ENCODE measurements at regions not wholly inside any gene's neighbourhood (a gene's known extent, or its start where the extent isn't known, plus 50 kb on each side); places are given as distances from the start of the nearest gene placed in this dataset.

DNA sequence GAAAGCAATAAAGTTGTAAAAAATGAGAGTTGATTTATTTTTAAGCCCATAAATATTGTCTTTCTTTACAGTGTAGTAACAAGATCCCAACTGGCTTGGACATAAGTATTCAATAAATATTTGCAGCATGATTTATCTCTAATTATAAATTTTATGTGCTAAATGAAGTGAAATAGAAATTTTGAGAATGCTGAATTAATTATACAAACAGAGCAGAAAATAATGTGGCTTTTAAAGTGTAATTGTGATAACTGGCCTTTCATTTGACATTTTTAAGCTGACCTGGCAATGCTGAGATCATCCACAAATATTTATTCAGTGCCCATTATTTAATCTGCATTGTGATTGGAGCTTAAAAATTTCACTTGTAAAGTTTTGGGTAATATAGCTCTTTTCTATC is 201.6 kb upstream of the NAV3 start:
- no peak for DNase-seq (ENCODE audit: low spot score)

DNA sequence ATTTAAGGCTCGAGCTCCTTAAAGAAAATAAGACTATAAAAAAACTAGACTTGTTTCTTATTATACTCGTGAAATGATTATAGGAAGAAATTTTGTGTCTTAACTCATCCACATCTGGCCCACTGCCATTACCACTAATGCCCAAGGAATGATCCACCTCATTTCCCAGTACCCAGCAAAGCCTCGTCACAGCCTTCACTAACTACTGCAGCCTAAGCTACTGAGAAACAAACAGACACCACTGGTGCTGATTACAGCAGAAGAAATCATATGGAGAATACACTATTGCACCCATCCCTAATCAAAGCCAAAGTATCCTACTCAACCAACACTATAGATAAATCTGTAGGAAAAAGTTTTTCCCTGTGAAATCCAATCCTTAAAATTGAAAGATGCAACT is 205.3 kb upstream of the NAV3 start:
- DNase-seq (ENCODE audit: low spot score): no peak

DNA sequence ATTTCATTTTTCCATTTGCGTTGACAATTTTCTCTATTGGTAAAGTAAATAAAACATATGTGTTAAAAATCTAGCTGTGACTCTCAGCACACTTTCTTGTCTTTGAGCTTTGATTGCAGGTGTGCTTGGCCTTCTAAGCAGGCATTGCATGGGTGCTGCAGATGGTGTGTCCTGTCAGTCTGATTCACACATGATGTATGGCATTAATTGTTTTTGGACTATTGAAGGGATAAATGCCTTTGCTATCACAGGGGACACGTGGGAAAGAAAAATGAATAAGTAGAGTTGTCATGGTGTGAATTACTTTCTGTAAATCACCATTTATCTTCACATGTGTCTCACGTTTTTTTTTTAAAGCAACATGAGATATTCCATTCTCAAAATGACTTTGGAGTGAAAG is 211.3 kb upstream of the NAV3 start:
- DNase-seq (ENCODE audit: low spot score): no peak

DNA sequence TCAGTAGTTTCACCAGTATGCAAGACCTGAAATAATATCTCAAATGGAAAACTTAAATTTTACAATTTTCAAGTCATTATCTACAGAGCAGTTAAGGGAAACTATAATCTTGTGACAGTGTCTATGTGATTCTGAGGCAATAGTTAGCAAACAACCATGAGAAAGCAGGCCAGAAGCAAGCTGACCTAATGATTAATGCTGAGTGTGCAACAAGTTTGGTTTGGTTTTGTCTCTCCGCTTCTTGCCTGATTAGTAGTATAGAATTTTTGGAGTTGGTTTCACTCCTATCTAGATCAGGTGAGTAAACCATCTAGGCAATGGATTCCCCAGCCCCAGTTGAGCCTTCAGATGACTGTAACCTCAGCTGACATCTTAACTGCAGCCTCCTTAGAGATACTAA is 212.9 kb upstream of the NAV3 start:
- no peak for DNase-seq (ENCODE audit: low spot score)

DNA sequence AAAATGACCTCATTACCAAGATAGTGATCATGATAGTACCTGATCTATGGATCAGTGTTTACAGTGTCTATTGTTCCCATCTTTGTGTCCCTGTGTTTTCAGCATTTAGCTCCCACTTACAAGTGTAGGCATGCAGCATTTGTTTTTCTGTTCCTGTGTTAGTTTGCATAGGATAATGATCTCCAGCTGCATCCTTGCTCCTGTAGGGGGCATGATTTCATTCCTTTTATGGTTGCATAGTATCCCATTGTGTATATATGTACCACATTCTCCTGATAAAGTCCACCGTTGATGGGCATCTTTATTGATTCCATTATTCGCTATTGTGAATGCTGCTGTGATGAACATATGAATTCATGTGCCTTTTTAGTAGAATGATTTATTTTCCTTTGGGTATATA is 215.4 kb upstream of the NAV3 start:
- no peak for DNase-seq (ENCODE audit: low spot score)

DNA sequence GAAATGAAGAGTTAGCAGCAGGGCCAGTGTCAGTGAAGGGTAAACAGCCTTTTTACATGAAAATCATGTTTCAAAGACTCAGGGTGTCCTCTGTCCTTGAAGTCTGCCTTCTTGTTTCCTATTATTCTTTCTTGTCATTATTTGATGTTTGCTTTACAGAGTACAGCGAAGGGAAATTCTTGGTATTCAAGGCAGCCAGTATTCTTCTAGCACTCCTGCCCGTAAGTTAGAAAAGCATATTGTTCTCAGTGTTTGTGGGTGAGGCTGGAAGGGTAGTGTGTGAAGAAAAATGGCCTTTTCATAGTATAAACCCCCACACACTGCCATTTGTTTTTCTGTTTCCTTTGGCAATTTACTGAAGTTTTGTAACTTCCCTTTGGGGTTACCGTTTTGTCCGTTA is 217.3 kb upstream of the NAV3 start:
- no peak for DNase-seq (ENCODE audit: low spot score)

DNA sequence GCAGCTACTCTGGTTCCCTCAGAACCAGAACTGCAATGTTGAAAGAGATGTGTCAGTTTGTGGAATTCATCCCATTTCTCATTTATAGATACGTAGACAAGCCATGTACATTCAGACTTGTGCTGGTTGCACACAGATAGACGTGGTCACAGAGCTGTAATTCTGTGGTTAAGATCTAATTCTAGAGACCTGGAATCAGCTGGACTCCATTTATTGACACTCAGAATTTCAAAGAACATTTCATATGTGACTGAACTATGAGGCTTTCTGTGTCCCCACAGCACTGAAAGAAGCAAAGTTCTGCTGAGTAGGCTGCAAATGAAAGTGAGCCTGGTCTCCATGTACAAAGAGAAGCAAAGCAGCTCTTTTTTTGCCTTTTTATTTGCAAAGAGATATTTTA is 220.2 kb upstream of the NAV3 start:
- no peak for DNase-seq (ENCODE audit: low spot score)

DNA sequence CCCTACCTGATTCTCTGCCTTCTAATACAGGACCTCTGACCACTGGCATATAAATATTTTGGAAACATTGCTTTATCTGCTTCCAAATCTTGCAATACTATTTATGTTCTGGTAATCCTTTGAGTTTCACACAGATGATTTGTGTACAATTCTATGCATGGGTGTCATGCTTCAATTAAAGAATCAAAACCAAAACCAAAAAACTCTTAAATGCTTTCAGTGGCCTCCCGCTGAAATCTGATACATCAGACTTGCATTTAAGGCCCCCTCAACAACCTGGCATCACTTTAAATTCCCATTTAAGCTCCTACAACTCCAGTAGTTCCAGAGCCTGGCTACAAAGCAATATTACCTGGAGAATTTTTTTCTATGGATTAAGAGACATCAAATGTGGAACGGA is 221.7 kb upstream of the NAV3 start:
- no peak for DNase-seq (ENCODE audit: low spot score)

DNA sequence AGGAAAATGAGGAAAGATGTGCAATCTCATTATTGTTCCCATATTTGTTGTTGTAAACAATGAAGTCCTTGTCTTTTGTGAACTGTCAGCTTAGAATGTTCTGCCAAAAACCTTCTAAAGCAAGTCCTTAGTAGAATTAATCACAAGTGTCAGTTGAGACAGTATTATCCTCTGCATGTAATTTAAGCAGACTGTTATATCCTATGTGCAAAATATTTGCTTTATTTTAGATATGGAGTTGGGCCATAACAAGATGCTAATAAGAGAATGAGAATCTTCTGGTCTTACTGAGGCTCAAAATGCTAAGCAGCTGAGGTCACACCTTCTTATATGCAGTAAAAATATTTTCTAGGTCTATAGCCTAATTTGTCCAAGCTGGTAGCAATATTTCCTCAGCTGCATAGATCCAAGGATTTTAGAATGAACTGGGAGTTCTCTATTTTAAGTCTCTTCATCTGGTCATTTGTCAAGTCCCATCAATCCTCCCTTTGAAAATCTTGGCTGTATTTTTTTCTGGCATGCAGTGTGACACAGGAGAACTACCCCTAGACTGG is 222.3 kb upstream of the NAV3 start:
- DNase-seq (ENCODE audit: low spot score): no peak

DNA sequence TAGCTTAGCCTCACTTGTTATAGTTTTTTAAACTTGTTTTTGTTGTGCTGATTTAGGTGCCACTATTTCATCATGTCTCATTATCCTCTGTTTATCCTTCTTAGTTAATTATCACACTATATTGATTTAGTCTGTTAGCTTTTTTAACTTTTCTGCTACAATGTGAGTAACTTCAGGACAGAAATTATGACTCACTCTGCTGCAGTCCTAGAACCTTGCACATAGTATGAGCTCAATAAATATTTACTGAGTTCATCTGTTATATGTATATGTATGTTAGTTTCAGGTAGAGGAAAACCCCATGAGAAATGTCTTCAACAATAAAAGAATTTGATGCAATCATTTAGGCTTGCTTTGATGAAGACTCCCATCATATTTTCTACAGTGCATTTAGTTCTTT is 224.3 kb upstream of the NAV3 start:
- no peak for DNase-seq (ENCODE audit: low spot score)

DNA sequence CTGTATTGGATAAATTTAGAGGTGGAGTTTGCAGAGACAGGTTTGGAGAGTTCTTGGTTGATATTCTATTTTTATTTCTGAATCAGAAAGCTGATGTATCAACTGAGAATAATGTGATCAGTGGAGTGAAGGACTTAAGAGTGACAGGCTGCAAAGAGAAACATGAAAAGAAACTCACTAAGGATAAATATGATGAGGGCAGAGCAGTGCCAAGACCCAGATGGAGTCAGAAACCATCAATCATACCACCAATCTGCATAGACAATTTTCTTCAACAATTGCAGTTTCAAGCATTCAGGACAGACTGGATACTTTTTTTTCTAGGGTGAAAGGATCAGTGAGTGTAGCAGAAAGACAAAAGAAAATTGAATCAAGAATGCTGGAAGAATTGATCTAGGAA is 226.7 kb upstream of the NAV3 start:
- no peak for DNase-seq (ENCODE audit: low spot score)

DNA sequence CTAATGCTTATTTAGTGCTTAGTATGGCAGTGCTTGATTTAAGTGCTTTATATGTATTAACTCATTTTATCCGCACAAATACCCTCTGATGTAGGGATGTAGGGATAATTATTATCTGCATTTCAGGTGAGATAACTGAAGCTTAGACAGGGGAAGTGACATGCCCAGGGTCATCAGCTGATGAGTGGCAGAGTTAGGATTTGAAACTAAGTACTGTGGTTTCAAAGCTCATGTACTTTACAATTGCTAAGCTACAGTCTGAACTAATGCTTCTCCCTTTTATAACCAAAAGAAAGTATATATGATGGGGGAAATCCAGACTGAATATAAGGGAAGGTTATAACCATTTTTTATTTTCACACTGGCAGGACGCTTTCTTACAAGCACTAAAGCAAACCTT is 229.6 kb upstream of the NAV3 start:
- no peak for DNase-seq (ENCODE audit: low spot score)

DNA sequence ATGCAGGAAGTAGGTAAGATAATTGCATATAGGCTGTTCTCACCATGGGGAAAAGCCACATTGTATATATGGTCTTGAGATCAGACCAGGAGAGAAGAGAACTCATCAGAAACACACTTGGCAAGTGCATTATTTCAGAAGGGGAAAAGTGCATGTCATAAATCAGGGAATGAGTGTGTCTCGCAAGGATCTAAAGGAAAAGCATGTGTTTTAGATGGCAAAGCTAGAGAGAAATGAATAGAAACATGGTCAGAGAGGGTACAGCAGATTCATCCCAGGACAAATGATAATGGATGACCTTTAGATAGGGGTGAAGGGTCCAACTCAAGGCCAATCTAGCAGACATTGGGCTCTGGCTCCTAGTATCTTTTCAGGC is 230.2 kb upstream of the NAV3 start:
- DNase-seq (ENCODE audit: low spot score): no peak

DNA sequence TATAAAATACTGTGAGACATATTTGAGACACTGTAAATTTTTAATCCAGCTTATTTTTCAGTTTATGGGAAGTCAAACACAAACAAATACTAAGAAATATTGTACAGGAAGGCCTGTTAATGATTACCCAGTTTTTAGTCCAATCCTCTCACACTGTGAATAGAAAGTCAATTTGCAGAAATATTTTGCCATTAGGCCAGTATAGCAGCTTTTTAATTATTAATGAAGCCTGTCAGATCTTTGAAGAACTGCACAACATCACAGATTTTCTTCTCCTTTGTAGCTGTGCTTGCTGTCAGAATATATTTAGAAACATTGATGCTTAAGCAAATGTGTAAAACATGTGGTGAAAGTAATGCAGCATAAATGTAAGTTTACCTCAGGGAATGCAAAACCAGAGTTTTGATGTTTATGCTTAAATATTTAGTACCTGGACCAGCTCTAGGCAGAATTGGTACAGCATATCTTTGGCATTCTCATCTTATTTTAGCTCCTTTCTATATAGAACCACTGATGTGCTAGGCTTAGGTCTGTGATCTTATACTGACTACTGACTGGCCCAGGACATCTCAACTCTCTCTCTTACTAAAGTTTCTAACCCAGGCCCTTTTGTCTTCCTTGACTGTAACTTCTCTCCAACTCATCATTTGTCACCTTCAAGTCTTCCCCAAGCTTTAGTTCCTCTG is 230.8 kb upstream of the NAV3 start:
- DNase-seq (ENCODE audit: low spot score): no peak

DNA sequence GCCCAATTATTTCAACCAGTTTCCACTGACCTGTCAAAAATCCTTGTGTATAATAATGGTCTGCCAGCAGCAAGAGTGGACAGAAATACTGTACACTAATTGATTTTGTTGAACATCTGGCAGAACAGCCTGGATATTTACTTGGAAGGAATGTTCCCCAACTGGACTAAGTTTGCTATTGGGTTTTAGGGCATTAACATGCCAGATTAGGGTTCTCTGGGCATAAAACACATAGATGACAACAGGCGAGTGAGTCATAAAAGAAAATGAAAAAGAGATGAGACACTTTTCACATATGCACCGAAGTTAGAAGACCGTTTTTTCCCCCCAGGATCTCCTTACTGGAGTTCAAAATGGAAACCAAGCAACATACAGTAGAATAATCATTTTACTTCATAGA is 236.3 kb upstream of the NAV3 start:
- DNase-seq (ENCODE audit: low spot score): no peak

DNA sequence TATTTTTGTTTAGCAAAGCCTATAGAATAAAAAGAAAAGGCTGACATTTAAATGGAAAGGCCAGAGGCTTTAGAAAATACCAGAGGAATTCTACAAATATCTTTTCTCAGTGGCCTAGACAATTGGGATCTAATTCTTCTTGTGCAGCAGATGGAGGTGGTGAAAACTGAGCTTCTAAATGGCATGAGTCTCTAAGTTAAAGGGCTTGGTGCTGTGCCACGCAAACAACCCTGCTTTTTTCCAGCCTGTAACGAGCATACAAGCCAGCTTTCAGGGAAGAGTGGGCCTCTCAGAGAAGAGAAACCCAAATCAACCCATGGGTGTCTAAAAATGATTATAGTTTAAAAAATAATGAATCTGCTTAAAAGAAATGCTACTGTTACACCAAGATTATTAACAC is 237.9 kb upstream of the NAV3 start:
- DNase-seq (ENCODE audit: low spot score): no peak

DNA sequence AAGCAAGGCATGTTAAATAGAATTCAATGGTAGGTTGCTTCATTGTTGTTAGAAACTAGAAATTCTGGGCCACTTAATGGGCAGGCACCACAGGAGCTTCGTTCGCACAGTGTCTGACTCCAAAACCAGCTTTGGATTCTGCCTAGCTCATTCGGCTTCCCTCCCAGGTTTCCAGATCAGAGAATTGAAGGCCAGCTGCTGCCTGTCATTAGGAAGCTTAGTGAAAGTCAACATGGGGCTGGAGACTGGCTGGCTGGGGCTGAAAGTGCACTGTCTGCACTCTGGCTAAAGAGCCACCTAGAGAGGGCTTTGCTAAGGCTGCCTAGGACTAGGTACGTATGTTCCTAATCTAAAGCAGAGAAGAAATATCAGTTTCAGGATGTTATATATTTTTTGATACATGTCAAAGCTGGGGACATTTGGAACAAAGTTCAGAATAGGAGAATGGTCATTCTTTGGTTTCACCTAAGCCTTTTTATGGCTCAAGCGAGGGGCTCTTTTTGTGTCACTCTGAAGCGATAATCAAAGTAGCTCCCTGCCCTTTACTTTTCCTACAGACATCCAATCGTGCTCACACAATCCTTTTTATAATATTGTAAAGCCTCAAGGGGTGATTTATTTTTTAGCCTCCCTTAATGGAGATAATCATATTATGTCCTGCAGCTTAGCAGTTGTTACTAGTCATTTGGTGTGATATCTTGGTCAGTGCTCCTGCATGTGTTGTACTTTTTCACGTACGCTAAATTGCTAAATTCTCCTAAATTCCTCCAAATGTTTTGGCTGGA is 238.5 kb upstream of the NAV3 start:
- DNase-seq (ENCODE audit: low spot score): no peak

DNA sequence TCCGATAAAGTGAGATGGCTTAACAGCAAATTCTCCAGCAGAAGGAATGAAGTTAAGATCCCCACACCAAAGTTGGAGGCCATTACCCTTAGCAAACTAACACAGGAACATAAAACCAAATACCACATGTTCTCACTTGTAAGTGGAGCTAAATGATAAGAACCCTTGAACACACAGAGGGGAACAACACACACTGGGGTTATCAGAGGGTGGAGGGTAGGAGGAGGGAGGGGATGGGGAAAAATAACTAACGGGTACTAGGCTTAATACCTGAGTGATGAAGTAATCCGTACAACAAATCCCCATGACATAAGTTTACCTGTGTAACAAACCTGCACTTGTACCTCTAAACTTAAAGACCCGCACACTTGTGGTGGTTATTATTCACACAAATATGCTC is 240.4 kb upstream of the NAV3 start:
- DNase-seq (ENCODE audit: low spot score): no peak

DNA sequence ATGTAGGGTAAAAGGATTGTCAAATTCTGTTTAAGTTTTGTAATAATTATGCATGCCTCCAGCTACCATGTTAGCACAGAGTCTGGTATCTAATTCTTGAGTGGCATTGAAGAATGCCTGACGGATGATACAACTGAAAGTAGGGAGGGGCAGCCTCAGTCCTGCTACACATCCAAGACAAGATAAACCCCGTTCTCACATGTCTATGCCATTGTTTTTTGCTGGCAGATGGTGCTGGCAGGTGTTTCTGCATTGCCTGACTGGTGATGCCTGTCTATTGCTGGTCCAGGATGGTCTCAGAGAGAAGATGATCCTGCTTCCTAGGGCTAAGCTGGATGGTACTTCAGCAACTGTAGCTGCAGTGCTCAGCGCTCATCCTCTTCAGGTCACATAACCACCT is 245.8 kb upstream of the NAV3 start:
- DNase-seq (ENCODE audit: low spot score): no peak

DNA sequence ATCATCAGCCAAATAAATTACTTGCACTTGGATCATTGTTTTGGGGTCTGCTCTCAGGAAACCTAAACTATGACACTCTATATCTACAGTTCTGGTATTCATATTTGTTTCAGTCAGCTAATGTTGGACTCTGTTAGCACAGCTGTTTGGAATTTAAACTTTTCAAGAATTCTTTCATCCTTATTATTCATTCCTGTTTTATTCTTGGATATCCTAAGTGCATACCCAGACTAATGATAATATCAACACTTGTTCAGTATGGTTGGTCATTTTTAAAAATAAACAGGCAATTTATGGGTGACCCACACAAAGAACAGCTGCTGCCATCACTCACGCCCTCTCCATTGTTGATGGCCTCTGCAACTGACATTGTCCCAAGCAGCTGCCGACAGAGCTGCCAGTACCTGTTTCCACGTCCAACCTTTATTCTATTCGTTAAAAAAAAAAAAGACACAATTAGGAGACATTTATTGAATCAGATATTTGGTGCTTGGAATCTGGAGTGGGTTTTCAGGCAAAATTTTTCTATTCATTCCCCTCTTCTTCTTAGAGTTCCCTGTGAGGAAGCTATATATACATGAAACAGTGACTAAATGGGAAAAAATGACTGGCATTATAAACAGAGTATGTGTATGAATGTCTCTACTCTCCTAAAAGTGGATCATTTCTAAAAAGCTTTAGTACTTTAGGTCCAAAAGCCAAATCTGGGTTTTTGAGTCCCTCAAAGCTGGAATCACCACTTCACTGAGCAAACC is 252.1 kb upstream of the NAV3 start:
- no peak for DNase-seq (ENCODE audit: low spot score)

DNA sequence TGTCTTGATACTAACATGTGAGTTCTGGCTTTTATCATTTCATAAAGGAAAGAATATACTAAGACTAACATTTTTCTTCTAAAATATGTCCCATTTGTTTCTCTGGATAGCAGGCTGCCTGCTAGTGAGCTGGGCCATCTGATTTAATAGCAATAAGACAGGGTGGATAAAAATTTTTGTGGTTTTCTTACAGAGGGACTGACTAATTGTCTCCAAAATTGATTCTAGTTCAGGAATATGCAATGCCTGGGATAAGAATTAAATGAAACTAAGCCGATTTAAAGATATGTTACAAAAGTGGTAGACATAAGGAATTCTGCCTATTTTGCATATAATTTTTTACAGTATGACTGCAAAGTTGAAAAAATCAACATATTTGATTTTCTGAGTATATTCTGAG is 252.9 kb upstream of the NAV3 start:
- no peak for DNase-seq (ENCODE audit: low spot score)

DNA sequence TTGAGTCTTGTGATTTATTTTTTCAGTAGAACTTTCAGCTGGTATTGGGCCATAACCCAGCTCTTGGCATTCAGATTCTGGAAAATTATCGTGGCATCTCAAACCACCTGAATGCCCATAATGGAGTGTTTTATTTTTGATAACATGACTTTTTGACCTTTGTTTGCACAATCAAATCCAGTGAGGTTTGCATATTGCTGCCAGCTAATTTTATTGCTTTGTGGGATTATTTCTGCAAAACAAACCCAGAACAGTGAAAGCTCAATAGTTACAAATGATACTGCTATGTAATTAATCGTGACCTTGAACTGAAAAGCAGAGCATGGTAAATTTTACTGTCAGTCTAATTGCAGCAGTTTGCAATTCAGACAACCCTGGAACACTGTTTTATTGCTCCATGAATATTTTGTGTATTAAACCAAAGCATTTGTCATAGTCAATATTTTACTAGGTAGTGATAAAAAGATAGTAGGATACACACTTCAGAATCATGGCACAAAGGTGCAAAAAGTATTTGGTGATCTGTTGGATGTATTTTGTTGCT is 255.2 kb upstream of the NAV3 start:
- no peak for DNase-seq (ENCODE audit: low spot score)

DNA sequence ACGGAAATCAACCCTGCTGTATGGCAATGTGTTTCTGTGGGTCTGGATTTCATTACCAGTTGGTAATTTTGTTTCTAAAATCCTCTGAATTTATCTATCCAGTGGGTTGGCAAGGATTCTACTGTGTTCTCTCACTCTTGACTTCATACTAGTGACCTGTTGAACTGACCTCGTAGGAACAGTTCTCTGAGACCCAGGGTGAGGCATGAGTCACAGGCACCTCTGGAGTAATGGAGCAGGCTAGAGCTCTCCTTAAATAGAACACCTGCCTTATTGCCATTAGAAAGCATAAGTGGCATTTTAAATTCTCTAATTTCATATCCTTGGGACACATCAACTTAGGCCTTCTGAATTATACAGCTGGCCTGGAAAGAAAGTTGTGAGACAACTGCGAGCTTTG is 258.3 kb upstream of the NAV3 start:
- no peak for DNase-seq (ENCODE audit: low spot score)

Data from putamen (tissue), 1 donor.